ENCODE measurements at regions not wholly inside any gene's neighbourhood (a gene's known extent, or its start where the extent isn't known, plus 50 kb on each side); places are given as distances from the start of the nearest gene placed in this dataset.

DNA sequence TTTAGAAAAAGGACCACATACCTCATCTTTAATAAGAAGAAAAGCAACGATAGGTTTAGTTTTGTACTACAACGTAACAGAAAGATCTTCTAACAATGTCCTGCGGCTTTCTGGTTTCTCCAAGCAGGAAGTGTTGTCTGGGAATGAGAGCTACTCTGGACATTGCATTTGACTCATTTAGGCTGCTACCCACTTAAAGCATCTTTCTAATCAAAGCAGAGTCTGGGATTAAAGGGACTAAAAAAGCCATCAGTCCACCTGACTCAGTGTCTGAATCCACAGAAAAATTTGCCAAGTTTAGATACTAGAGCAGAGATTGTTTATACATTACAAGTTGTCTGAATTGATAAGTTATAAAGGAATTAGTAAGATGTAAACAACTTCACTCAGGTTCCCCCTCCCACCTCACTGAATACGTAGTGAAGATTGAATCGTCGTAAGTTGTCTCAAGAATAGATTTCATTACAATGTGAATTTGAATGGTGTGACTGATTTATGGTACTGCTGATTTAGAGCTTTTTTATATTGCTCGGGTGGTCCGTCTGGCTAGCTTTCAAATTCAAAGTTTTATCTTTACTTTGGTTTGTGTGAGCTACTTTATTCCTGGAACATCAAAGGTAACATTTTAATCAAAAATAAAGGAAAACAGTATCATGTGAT is 70.2 kb upstream of the SMIM21 start:
- no peak for DNase-seq (ENCODE audit: low spot score)

DNA sequence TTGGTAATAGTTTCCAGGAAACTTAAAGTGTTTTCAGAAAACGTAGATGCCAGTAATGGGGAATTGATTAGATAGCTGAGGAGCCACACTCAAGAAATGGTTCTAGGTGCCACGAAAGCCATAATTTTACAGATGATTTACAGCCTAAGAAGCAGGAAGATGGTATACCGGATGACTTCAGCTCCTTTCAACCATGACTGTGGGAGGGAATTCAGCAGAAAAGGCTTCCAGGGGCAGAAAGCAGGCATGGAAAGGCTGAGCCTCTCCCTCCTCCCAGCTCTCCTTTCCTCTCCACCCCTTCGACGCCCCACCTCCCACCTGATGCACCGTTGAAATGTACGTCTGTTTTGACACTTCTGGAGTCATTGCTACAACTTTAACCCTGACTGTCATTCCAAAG is 68.6 kb upstream of the SMIM21 start:
- no peak for DNase-seq (ENCODE audit: low spot score)

DNA sequence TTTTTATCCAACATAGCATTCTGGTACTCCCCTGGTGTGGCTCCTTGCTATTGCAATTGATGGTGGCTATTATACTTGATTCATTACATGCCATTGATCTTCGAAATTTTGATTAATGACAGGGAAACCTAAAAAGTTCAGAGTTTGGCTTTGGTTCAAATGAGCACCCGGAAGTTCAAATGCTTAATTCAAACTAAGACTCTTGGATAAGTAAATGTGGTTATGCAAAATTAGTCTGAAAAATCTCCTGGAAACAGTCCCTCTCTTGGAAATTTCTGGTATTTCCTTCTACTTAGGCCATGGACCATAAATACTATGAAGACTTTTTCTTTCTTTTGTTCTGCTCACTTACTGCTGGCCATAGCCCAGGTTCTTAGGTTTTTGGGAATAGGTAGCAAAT is 65.3 kb upstream of the SMIM21 start:
- no peak for DNase-seq (ENCODE audit: low spot score)

DNA sequence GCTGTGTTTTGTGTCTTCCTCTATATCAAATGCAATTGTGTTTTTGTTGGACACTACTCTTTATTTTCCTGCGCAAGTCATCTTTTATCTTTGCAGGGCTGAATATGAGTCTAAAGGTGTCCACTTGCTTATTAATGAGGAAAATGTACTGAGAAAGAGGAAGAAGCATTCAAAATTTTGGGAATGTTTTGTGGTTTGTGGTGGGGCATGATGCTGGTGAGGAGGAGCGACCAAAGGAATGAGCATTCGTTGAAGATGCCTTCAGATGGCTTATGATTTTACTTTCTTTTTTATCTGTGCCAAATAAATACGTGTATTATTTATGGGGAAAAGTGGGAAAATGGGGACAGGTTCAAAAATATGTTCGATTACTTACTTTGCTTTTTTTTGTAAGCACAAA is 63.9 kb upstream of the SMIM21 start:
- no peak for DNase-seq (ENCODE audit: low spot score)

DNA sequence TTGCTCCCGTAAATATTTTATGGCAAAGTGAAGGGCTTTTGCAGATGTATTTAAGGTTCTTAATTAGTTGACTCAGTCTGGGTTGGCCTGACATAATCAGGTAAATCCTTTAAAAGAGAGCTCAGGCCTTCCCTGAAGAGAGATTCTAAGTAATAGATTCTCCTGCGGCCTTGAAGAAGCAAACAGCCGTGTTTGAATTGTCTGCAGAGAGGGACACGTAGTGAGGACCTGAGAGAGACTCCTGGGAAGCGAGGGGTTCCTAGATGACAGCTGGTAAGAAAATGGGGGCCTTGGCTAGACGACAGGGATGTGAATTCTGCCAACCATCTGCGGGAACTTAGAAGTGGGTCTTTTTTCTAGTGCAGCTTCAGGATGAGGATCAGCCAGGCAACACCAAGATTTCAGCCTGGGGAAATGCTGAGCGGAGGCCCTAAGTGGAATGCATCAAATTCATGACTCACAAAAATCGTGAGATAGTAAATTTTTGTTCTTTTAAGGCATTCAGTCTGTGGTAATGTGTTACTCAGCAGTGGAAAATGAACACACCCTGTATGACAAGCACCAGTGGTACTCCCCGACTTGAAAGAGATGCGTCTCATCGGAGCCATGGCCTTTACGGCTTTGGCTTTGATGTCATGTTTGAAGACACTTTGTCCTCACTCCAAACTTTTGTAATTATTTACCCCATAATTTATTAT is 62.1 kb upstream of the SMIM21 start:
- peak; percentile 97 for DNase-seq (ENCODE audit: low spot score)

DNA sequence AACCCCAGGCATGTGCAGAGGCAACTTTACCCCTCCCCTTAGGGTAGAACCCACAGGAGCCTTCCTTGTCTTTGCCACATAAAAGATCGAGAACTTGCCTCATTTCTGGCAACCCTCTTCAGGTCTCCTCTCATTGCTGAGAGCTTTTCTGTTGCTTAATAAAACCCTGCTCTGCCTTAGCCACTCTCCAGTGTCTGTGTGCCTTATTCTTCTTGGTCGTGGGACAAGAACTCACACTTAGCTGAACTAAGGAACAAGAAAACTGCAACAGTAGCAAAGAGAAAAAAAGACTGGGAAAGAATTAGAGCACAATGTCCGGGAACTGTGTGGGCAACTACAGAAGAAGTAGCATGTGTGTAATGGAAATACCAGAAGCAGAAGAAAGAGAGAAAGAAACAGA is 56.2 kb upstream of the SMIM21 start:
- DNase-seq (ENCODE audit: low spot score), result no peak

DNA sequence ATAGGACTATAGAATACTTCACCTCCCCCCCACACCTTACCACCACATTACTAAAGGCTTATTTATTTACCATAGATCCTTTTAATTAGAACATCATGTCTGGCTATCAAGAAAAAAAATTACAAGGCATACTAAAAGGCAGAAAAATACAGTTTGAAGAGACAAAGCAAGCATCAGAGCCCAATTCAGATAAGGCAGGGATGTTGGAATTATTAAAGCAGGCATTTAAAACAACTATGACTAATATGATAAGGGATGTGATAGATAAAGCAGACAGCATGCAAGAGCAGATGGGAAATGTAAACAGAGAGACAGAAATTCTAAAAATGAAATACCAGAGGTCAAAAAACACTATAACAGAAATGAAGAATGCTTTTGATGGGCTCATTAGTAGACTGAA is 55.4 kb upstream of the SMIM21 start:
- no peak for DNase-seq (ENCODE audit: low spot score)

DNA sequence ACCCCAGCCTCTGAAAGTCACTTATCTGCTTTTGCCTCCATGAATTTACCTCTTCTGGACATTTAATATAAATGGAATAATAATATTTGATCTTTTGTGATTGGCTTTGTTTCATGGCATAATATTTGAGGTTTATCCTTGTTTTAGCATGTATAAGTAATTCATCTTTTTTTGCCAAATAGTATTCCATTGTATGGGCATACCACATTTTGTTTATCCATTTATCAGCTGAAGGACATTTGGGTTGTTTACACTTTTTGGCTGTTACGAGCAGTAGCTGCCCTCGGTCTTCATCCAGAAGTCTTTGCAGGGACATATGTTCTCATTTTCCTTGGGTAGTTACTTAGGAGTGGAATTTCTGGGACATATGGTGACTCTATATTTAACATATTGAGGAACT is 53.0 kb upstream of the SMIM21 start:
- no peak for DNase-seq (ENCODE audit: low spot score)

DNA sequence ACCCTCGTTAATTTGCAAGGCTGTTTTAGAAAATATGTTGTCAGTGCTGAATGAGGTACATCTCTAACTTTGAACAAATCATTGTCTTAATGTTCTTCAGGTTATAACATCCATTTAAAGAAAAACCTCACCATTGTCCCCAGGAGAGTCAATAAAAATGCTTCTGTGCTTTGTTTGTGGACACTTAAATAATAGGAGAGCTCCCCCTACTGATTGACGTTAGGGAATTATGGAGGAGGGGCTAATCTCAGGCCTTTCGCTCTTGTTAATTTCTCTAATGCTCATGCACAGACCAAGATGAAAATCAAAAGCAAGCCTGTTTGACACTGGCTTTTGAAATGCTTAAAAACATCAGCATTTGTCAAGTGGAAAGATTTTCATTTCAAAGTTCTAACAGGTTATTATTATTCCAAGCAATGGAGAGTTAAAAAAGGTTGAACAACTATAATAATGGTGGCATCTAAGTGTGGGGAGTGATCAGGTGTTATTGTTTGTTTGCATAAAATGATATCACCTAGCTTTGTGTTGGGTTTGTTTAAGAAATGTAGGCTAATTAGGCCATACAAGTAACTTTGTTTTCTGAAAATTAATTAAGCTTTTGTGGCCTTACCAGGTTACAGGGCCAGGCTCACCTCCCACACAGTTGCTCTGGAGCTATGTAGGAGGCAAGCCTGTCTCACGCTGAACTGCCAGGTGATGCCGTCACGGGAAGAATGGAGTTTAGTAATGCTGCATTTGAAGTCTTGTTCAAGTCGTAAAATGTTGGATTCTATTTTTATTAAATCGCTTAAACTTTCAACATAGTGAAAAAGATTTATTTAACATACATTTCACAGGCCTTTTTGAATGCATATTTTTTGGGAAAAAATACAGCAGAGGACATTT is 51.7 kb upstream of the SMIM21 start:
- peak; percentile 56 for DNase-seq (ENCODE audit: low spot score)

DNA sequence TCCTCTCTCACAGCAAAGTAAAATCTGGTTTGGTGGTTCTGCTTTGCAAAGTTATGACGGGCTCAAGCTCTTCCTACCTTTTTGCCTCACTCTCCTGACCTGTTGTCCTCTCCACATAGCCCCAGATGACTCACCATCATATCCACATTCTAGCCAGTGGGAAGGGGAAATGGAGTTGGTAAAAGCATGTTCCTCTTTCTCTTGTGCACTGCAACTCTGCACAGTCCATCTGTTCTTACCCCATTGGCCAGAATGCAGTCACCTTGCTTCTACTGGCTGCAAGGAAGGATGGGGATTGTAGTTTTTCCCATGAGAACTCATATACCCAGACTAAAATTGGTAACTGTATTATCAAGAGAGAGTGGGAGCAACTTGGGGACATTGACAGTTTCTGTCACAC is 50.4 kb upstream of the SMIM21 start:
- DNase-seq (ENCODE audit: low spot score), result no peak
